WTC11 (cell line): ENCODE measurements at regions not wholly inside any gene's neighbourhood (a gene's known extent, or its start where the extent isn't known, plus 50 kb on each side); places are given as distances from the start of the nearest gene placed in this dataset.

Experiments
- ATAC-seq: fragments of 200-7000 bp; cut with Tn5 transposase; 2 replicates; pipeline ENCODE4 v1.10.0; 2021; ENCODE audit warnings: mild to moderate bottlenecking, moderate library complexity
- CTCF ChIA-PET: fragments of 300-600 bp; sonication (Branson Sonifier 250); formaldehyde crosslinking; loops from one replicate; lab custom pipeline; 2021; ENCODE audit warnings: antibody characterized with exemption; lab: Charles Lee
- POLR2A ChIA-PET: fragments of 350-600 bp; sonication (Branson Sonifier 250); formaldehyde crosslinking; loops from one replicate; lab custom pipeline; 2021; ENCODE audit warnings: antibody characterized with exemption; lab: Charles Lee
- DNase-seq: peaks from one replicate; pipeline ENCODE4 v3.0.0; 2021; ENCODE audit warnings: low spot score
- H3K27ac Mint-ChIP-seq: 2 replicates; pipeline ENCODE4 v1.8.0; 2021; ENCODE audit warnings: mixed read lengths
- H3K27me3 Mint-ChIP-seq: 2 replicates; pipeline ENCODE4 v1.8.0; 2021; ENCODE audit warnings: low read depth, mild to moderate bottlenecking, moderate library complexity, mixed read lengths
- H3K36me3 Mint-ChIP-seq: 2 replicates; pipeline ENCODE4 v1.8.0; 2021; ENCODE audit warnings: mixed read lengths
- H3K4me1 Mint-ChIP-seq: 2 replicates; pipeline ENCODE4 v1.8.0; 2022; ENCODE audit warnings: mixed read lengths
- H3K4me3 Mint-ChIP-seq: 2 replicates; pipeline ENCODE4 v1.8.0; 2021; ENCODE audit warnings: mild to moderate bottlenecking, moderate library complexity, mixed read lengths
- H3K9me3 Mint-ChIP-seq: 2 replicates; pipeline ENCODE4 v1.8.0; 2021; ENCODE audit warnings: mixed read lengths
- CREB1 ChIP-seq: sonication (generic); formaldehyde crosslinking; IDR thresholded peaks from 2 replicates; pipeline ENCODE4 v1.8.0; 2023; ENCODE audit warnings: mild to moderate bottlenecking, missing genetic modification reagents
- CREM ChIP-seq: sonication (generic); formaldehyde crosslinking; IDR thresholded peaks from 2 replicates; pipeline ENCODE4 v1.8.1; 2022; ENCODE audit warnings: mild to moderate bottlenecking, missing genetic modification reagents, moderate library complexity
- EMX1 ChIP-seq: fragments of 250-450 bp; sonication (Bioruptor Pico); IDR thresholded peaks from 2 replicates; pipeline ENCODE4 v1.8.0; 2021; ENCODE audit warnings: mild to moderate bottlenecking
- ETV6 ChIP-seq: sonication (generic); formaldehyde crosslinking; IDR thresholded peaks from 2 replicates; pipeline ENCODE4 v1.8.1; 2022; ENCODE audit warnings: mild to moderate bottlenecking, missing genetic modification reagents
- FOXJ3 ChIP-seq: sonication (generic); formaldehyde crosslinking; IDR thresholded peaks from 2 replicates; pipeline ENCODE4 v1.9.0; 2021; ENCODE audit warnings: missing genetic modification reagents, mild to moderate bottlenecking, borderline replicate concordance
- IRF1 ChIP-seq: sonication (generic); formaldehyde crosslinking; IDR thresholded peaks from 2 replicates; pipeline ENCODE4 v1.8.0; 2023; ENCODE audit warnings: missing genetic modification reagents
- JUN ChIP-seq: sonication (generic); formaldehyde crosslinking; IDR thresholded peaks from 2 replicates; pipeline ENCODE4 v1.8.0; 2023; ENCODE audit warnings: mild to moderate bottlenecking, missing genetic modification reagents
- KAT7 ChIP-seq: sonication (generic); formaldehyde crosslinking; IDR thresholded peaks from 2 replicates; pipeline ENCODE4 v1.8.1; 2023; ENCODE audit warnings: missing genetic modification reagents, mild to moderate bottlenecking, borderline replicate concordance
- MLX ChIP-seq: sonication (generic); formaldehyde crosslinking; IDR thresholded peaks from 2 replicates; pipeline ENCODE4 v1.8.1; 2023; ENCODE audit warnings: mild to moderate bottlenecking, missing genetic modification reagents, moderate library complexity
- NR1H2 ChIP-seq: sonication (generic); formaldehyde crosslinking; IDR thresholded peaks from 2 replicates; pipeline ENCODE4 v1.9.0; 2021; ENCODE audit warnings: mild to moderate bottlenecking, moderate library complexity, missing genetic modification reagents
- OVOL2 ChIP-seq: fragments of 250-450 bp; sonication (Bioruptor Pico); IDR thresholded peaks from 2 replicates; pipeline ENCODE4 v1.9.0; 2021; ENCODE audit warnings: mild to moderate bottlenecking, borderline replicate concordance
- PRRX2 ChIP-seq: fragments of 250-450 bp; sonication (Bioruptor Pico); IDR thresholded peaks from 2 replicates; pipeline ENCODE4 v1.8.0; 2021; ENCODE audit warnings: mild to moderate bottlenecking
- SMAD4 ChIP-seq: sonication (generic); formaldehyde crosslinking; IDR thresholded peaks from 2 replicates; pipeline ENCODE4 v1.8.0; 2022; ENCODE audit warnings: mild to moderate bottlenecking, missing genetic modification reagents
- SOX15 ChIP-seq: fragments of 250-450 bp; sonication (Bioruptor Pico); IDR thresholded peaks from 2 replicates; pipeline ENCODE4 v1.9.0; 2021; ENCODE audit warnings: mild to moderate bottlenecking
- SP1 ChIP-seq: sonication (generic); formaldehyde crosslinking; conservative IDR thresholded peaks from 2 replicates; pipeline ENCODE4 v1.8.1; 2022; ENCODE audit warnings: missing genetic modification reagents
- TCF7 ChIP-seq: sonication (generic); formaldehyde crosslinking; IDR thresholded peaks from 2 replicates; pipeline ENCODE4 v1.8.0; 2022; ENCODE audit warnings: mild to moderate bottlenecking, low read depth, missing genetic modification reagents, moderate library complexity
- TP53 ChIP-seq: sonication (generic); formaldehyde crosslinking; IDR thresholded peaks from 2 replicates; pipeline ENCODE4 v1.8.1; 2023; ENCODE audit warnings: mild to moderate bottlenecking, missing genetic modification reagents
- USF2 ChIP-seq: sonication (generic); formaldehyde crosslinking; IDR thresholded peaks from 2 replicates; pipeline ENCODE4 v1.8.1; 2023; ENCODE audit warnings: mild to moderate bottlenecking, missing genetic modification reagents, moderate library complexity
- ZBTB43 ChIP-seq: sonication (generic); formaldehyde crosslinking; IDR thresholded peaks from 2 replicates; pipeline ENCODE4 v1.8.1; 2023; ENCODE audit warnings: mild to moderate bottlenecking, missing genetic modification reagents
- ZNF138 ChIP-seq: sonication (generic); formaldehyde crosslinking; conservative IDR thresholded peaks from 2 replicates; pipeline ENCODE4 v1.8.1; 2022; ENCODE audit warnings: mild to moderate bottlenecking, moderate library complexity, missing genetic modification reagents
- ZNF232 ChIP-seq: sonication (generic); formaldehyde crosslinking; IDR thresholded peaks from 2 replicates; pipeline ENCODE4 v1.8.0; 2022; ENCODE audit warnings: mild to moderate bottlenecking, missing genetic modification reagents
- ZNF281 ChIP-seq: sonication (generic); formaldehyde crosslinking; IDR thresholded peaks from 2 replicates; pipeline ENCODE4 v1.8.0; 2023; ENCODE audit warnings: mild to moderate bottlenecking, missing genetic modification reagents
- ZNF396 ChIP-seq: fragments of 250-450 bp; sonication (Bioruptor Pico); IDR thresholded peaks from 2 replicates; pipeline ENCODE4 v1.8.0; 2021; ENCODE audit warnings: mild to moderate bottlenecking, moderate library complexity, borderline replicate concordance
- ZNF416 ChIP-seq: fragments of 250-450 bp; sonication (Bioruptor Pico); IDR thresholded peaks from 2 replicates; pipeline ENCODE4 v1.9.0; 2021; ENCODE audit warnings: mild to moderate bottlenecking, inconsistent platforms

- CTCF ChIA-PET = no interaction called here
- no peak for DNase-seq
- TF ChIP-seq NR1H2 (CRISPR knock-in tag) (no peak), ZBTB43 (CRISPR knock-in tag) (no peak), ETV6 (CRISPR knock-in tag) (no peak), TCF7 (CRISPR knock-in tag) (no peak), CREM (no peak)
- no peak overlapping the region for H3K4me3 Mint-ChIP-seq
- peaks cover 8% of the 10 kb centered on the region for H3K9me3 Mint-ChIP-seq
- H3K27ac Mint-ChIP-seq = no peak overlapping the region
- no peak for ATAC-seq
- POLR2A ChIA-PET = no interaction called here
- H3K27me3 Mint-ChIP-seq = no peaks in the 10 kb centered on the region
- H3K4me1 Mint-ChIP-seq = no peaks in the 10 kb centered on the region
- H3K36me3 Mint-ChIP-seq = no peaks in the 10 kb centered on the region
Measured at GRCh38 chr3:82058809-82059208, 297.4 kb upstream of the GBE1 start.

- POLR2A ChIA-PET = no interaction called here
- DNase-seq = no peak
- CTCF ChIA-PET = no interaction called here
- H3K27me3 Mint-ChIP-seq = no peaks in the 10 kb centered on the region
- H3K27ac Mint-ChIP-seq = no peak overlapping the region
- no peak for ATAC-seq
- no peaks in the 10 kb centered on the region for H3K4me1 Mint-ChIP-seq
- peaks cover 2% of the 10 kb centered on the region for H3K9me3 Mint-ChIP-seq
- H3K4me3 Mint-ChIP-seq = no peak overlapping the region
- no peaks in the 10 kb centered on the region for H3K36me3 Mint-ChIP-seq
- TF ChIP-seq SP1 (CRISPR knock-in tag) (no peak), JUN (CRISPR knock-in tag) (no peak), ZNF281 (CRISPR knock-in tag) (no peak), SOX15 (no peak), TP53 (CRISPR knock-in tag) (no peak), PRRX2 (CRISPR knock-in tag) (no peak), ZNF232 (CRISPR knock-in tag) (no peak), USF2 (CRISPR knock-in tag) (no peak), ZNF396 (CRISPR knock-in tag) (no peak), ZNF416 (CRISPR knock-in tag) (no peak), KAT7 (CRISPR knock-in tag) (no peak), IRF1 (CRISPR knock-in tag) (no peak), OVOL2 (CRISPR knock-in tag) (no peak), MLX (CRISPR knock-in tag) (no peak)
- TF ChIP-seq, all 79 proteins: peak for 0
Measured at GRCh38 chr3:82055792-82056191, 294.3 kb upstream of the GBE1 start.

GRCh38 chr3:82054849-82055248 lies 293.4 kb upstream of the GBE1 start:
- TF ChIP-seq SMAD4 (no peak), CREB1 (CRISPR knock-in tag) (no peak), ZNF138 (CRISPR knock-in tag) (no peak), EMX1 (CRISPR knock-in tag) (no peak), FOXJ3 (no peak)
- CTCF ChIA-PET = no interaction called here
- DNase-seq = no peak
- Mint-ChIP-seq H3K4me1 (no peaks in the 10 kb centered on the region), H3K4me3 (no peak overlapping the region), H3K9me3 (no peaks in the 10 kb centered on the region), H3K27me3 (no peaks in the 10 kb centered on the region), H3K27ac (no peak overlapping the region), H3K36me3 (no peaks in the 10 kb centered on the region)
- POLR2A ChIA-PET = no interaction called here
- no peak for ATAC-seq
